MV-4-11 (cell line): ENCODE measurements at regions not wholly inside any gene's neighbourhood (a gene's known extent, or its start where the extent isn't known, plus 50 kb on each side); places are given as distances from the start of the nearest gene placed in this dataset.

ENCODE experiments used
- DNase-seq: peaks from one replicate; lab custom pipeline; 2025; lab: John Stamatoyannopoulos, UW

DNA sequence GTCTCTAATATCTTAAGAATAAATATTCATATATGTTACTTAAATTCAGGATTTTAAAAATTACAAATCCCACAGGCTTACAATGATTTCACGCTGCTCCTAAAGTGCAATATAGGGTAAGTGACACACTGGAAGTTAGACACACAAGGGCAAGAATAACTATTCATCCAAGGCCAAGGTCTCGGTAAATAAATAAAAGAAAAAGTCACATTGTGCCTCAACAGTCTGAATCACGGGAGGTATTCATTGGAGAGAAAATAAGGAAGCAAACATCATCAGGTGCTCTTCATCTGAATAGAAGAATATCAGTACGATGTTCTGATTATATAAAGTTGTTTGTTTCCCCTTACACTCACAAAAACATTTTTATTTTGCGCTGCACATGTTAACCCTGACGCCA, 820.2 kb downstream of the TRIB2 start:
- no peak for DNase-seq

- DNase-seq = no peak
Measured at GRCh38 chr2:13537771-13538349, 821.1 kb downstream of the TRIB2 start.

DNA sequence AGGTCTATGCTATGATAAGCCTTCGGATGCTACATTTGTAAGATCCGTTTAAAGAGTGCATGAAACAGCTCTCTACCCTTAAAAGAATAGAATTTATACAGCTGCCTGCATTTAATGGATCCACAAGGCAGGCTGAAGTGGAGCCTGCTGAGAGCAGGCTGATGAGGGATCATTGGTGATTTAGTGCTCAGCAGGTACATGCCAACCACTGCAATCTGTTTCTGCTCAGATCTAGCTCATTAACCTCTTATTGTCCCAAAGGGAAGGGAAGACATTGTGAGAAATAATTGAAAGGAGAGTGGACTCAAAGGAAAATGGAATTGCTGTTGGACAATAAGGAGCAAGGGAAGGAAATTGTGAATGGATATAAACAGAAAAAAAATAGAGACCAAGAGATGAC, 822.6 kb downstream of the TRIB2 start:
- DNase-seq = no peak

- DNase-seq = no peak
Measured at GRCh38 chr2:13542061-13542460, 825.3 kb downstream of the TRIB2 start.

DNA sequence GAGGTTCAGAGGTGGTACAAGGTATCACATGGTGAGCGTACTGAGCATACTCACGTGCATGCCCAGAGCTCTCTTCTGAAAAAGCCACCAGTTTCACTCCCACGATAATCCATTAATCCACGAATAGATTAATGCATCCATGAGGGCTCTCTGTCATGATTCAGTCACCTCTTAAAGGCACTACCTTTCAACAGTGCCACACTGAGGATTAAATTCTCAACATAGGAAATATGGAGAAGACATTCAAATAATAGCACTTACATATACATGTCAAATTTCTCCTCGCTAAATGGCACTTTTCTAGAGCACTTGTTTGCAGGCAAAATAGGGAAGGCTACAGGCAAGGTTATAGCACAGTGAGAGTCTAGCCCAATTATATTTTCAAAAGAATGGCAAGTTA, 825.9 kb downstream of the TRIB2 start:
- DNase-seq = no peak

- DNase-seq = peak; percentile 46
Measured at GRCh38 chr2:13543550-13543949, 826.8 kb downstream of the TRIB2 start.

GRCh38 chr2:13545320-13545719, 828.6 kb downstream of the TRIB2 start:
- no peak for DNase-seq

- no peak for DNase-seq
Measured at GRCh38 chr2:13546131-13546530, 829.4 kb downstream of the TRIB2 start.

- DNase-seq = peak; percentile 15
Measured at GRCh38 chr2:13550285-13551231, 833.8 kb downstream of the TRIB2 start.

GRCh38 chr2:13558368-13558767, 841.6 kb downstream of the TRIB2 start:
- DNase-seq = no peak

DNA sequence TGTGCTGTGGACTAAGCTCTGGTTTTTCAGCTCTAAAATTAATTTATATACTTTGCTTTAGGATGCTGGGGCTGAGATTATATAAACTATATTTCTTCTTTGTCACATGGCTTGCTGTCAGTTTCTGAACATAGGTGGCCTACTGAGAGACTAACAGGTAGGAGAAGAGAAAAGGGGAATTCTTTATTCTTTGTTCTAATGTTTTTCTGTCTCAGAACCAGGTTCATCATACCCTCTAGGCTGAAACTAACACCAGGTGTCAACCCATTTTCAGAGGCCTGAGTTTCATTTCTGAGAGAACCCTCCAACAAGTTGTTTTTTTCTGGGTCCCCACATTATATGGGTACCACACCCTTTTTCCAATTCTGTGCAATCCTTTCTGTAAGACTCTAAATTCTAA, 843.6 kb downstream of the TRIB2 start:
- no peak for DNase-seq

- DNase-seq = no peak
Measured at GRCh38 chr2:13572466-13572865, 855.7 kb downstream of the TRIB2 start.

DNA sequence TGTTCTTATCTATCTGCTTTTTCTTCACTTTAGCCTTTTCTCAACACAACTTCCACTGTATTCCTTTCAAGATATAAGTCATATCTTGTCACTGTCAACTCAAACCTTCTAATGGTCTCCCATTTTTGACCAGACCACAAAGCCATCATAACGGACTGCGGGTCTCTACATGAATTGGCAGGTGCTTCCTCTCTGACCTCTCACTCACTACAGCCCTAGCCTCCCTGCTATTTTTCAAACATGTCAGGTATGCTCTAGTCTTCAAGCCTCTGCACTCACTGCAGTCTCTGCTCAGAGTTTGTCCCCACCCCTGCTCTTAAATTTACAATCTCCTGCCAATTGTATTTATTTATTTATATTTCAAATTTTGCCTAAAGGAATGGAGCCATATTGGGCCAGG, 858.1 kb downstream of the TRIB2 start:
- DNase-seq = no peak

- DNase-seq = no peak
Measured at GRCh38 chr2:13576406-13577036, 859.8 kb downstream of the TRIB2 start.

DNA sequence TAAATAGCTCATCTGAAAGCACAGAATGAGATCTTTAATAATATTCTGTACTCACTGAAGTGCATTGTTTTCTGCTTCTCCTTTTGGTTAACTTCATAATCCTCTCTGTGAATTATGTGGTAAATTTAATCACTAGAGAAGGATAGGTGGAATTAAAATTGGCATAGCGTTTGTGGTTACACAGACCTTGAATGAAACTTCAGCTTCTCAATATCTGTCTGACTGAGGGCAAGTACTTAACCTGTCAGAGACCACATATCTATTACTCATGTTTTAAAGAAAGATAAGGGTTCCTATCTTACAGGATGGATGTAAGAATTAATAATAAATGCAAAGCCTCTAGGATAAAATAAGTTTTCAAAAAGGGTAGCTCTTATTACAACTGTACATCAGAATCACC, 861.8 kb downstream of the TRIB2 start:
- no peak for DNase-seq

- no peak for DNase-seq
Measured at GRCh38 chr2:13581471-13581870, 864.7 kb downstream of the TRIB2 start.

DNA sequence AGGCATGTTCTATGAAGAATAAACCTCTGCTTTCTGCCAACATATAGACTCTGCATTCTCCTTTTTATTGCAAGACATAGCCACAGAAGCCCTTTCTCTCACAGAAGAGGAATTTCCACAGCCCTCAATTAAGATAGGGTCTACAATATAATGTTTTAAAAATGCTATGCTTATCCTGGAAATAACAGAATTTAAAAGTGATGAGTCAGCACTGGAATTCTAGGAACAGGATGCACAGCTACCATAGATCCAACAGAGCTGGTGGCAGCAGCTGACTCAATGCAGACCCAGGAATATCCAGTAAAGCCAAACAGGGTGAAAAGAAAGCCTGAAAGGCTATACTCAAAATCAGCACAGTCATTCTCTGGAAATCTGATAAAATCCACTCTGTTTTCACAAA, 866.9 kb downstream of the TRIB2 start:
- no peak for DNase-seq

DNA sequence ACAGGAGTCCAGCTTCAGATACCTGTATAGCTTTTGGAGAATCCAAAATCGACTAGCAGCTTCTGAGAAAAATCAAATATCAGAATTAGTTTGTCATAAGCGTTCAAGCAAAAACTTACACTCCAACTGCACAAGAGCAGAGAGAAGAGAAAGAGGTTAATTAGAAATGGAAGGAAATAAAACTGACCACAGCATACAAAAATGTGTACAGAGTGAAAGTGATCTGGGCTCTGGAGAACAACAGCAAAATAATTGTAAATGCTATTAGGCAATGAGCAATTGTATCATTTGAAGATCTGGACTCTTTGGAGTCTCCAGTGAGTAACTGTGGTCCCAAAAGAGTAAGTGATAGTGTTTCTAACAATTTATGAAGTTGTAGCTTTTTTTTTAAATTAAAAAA, 867.3 kb downstream of the TRIB2 start:
- DNase-seq = no peak

DNA sequence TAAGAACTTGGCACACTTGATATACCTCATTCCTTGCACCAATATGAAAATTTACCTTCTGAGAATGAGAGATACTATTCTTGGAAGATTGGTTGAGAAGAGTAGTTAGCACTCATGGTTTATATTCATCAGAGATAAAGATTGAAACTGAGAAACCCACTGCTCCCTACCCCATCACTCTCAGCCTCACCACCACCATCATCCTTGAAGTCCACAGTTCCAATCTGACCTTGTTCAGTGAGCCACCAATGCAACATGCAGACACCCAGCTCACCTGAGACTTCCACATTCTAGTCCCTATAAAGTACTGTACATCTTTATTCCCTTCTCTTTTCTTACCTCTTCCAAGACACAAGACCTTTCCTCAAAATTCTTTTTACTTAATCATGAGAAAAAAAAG, 869.0 kb downstream of the TRIB2 start:
- no peak for DNase-seq

- no peak for DNase-seq
Measured at GRCh38 chr2:13596233-13596632, 879.5 kb downstream of the TRIB2 start.

DNA sequence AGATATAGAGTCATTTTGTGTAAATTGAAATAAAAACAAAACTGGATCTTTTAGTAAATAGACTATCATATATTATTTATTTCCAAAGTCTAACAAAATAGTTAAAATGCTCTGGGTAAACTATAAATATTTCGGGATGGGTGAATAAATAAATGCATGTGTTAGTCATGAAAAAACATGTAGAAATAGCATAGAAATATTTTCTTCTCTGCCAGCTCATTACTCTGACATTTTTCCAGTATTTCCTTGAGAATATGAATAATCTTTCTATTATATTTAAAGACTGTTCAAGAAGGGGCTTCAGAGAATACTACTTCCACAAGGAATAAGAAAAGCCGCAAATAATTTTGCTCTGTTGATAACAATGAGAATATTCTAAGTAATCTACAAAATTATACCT, 880.4 kb downstream of the TRIB2 start:
- no peak for DNase-seq

DNA sequence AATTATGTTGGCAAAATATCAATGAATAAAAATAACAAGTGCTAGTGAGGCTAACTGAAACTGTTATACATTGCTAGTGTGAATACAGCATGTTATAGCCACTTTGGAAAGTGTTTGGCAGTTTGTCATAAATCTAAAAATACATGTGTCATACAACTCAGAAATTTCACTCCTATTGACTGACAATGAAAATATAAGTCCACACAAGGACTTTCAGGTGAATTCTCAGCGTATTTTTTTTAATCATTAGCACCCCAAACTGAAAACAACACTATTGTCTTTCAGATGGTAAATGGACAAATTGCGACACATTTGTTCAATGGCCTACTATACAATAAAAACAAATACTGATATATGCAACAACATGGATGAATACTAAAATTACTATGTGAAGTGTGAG, 884.8 kb downstream of the TRIB2 start:
- no peak for DNase-seq
